DOHH2 (cell line): ENCODE measurements at regions not wholly inside any gene's neighbourhood (a gene's known extent, or its start where the extent isn't known, plus 50 kb on each side); places are given as distances from the start of the nearest gene placed in this dataset.

Source experiments
- H3F3A ChIP-seq: fragments of 200-600 bp; sonication (generic), shearing (Covaris generic); 2 replicates; pipeline ENCODE4 v1.6.0; 2016; ENCODE audit warnings: antibody characterized with exemption, mild to moderate bottlenecking; ENCODE audit not compliant: control insufficient read depth, insufficient read depth
- H3K27ac ChIP-seq: fragments of 200-600 bp; sonication (generic); 2 replicates; pipeline ENCODE4 v1.5.1; 2014; ENCODE audit warnings: low read depth, mild to moderate bottlenecking, low read length, moderate library complexity
- H3K27me3 ChIP-seq: fragments of 200-600 bp; sonication (generic); 2 replicates; pipeline ENCODE4 v1.6.1; 2014; ENCODE audit warnings: mild to moderate bottlenecking, low read length, mixed read lengths; ENCODE audit not compliant: control insufficient read depth
- H3K36me3 ChIP-seq: fragments of 200-600 bp; sonication (generic); 2 replicates; pipeline ENCODE4 v1.6.1; 2014; ENCODE audit warnings: mild to moderate bottlenecking, low read length, moderate library complexity, mixed read lengths; ENCODE audit not compliant: control insufficient read depth
- H3K4me1 ChIP-seq: fragments of 200-600 bp; sonication (generic); 2 replicates; pipeline ENCODE4 v1.6.1; 2014; ENCODE audit warnings: mild to moderate bottlenecking, low read length, mixed read lengths; ENCODE audit not compliant: control insufficient read depth
- H3K4me2 ChIP-seq: fragments of 200-600 bp; sonication (generic); 2 replicates; pipeline ENCODE4 v1.6.0; 2014; ENCODE audit warnings: mild to moderate bottlenecking, low read length, moderate library complexity
- H3K4me3 ChIP-seq: fragments of 200-600 bp; sonication (generic); 2 replicates; pipeline ENCODE4 v1.5.1; 2014; ENCODE audit warnings: mild to moderate bottlenecking, low read length, mixed read lengths
- H3K79me2 ChIP-seq: fragments of 200-600 bp; sonication (generic); 2 replicates; pipeline ENCODE4 v1.6.1; 2014; ENCODE audit warnings: mild to moderate bottlenecking, low read length, mixed read lengths; ENCODE audit not compliant: control insufficient read depth
- H3K9me2 ChIP-seq: fragments of 200-600 bp; sonication (generic); replicated peaks from 2 replicates; pipeline ENCODE4 v1.6.1; 2014; ENCODE audit warnings: mild to moderate bottlenecking, low read length, mixed read lengths; ENCODE audit not compliant: control insufficient read depth
- H3K9me3 ChIP-seq: fragments of 200-600 bp; sonication (generic); 2 replicates; pipeline ENCODE4 v1.6.1; 2014; ENCODE audit warnings: antibody characterized with exemption, low read length, mixed read lengths; ENCODE audit not compliant: control insufficient read depth, insufficient read depth
- H4K20me1 ChIP-seq: fragments of 200-600 bp; sonication (generic); 2 replicates; pipeline ENCODE4 v1.6.0; 2014; ENCODE audit warnings: low read depth, mild to moderate bottlenecking, antibody characterized with exemption, low read length, moderate library complexity; ENCODE audit not compliant: control insufficient read depth, insufficient read depth
- CTCF ChIP-seq: fragments of 200-600 bp; sonication (generic); IDR thresholded peaks from one replicate; pipeline ENCODE4 v1.5.1; 2014; ENCODE audit warnings: antibody characterized with exemption, mild to moderate bottlenecking, low read depth, low read length; ENCODE audit not compliant: poor library complexity, severe bottlenecking
- EZH2phosphoT487 ChIP-seq: fragments of 200-600 bp; sonication (generic); IDR thresholded peaks from 2 replicates; pipeline ENCODE4 v1.6.1; 2017; ENCODE audit warnings: borderline replicate concordance, mild to moderate bottlenecking, antibody characterized with exemption, low read length, moderate library complexity, mixed read lengths

GRCh38 chr15:81604713-81605112, 230.7 kb upstream of the TMC3 start:
- Histone ChIP-seq H3K36me3 (no peaks in the 10 kb centered on the region), H3K4me2 (no peak overlapping the region; the same call in 1 of the 2 replicates), H3K27ac (no peak overlapping the region), H3F3A (no peaks in the 10 kb centered on the region), H3K9me3 (peaks cover 12% of the 10 kb centered on the region; the same call in 1 of the 2 replicates), H3K9me2 (no peaks in the 10 kb centered on the region), H3K4me3 (no peak overlapping the region), H3K79me2 (no peaks in the 10 kb centered on the region), H4K20me1 (no peaks in the 10 kb centered on the region), H3K27me3 (no peaks in the 10 kb centered on the region), H3K4me1 (peaks cover 11% of the 10 kb centered on the region)
- no peak for TF ChIP-seq EZH2phosphoT487
- TF ChIP-seq CTCF = no peak

- peak overlapping the region; percentile 94 for H3K27ac ChIP-seq
- H4K20me1 ChIP-seq = no peaks in the 10 kb centered on the region
- H3K4me1 ChIP-seq = peaks cover 43% of the 10 kb centered on the region
- peaks cover 7% of the 10 kb centered on the region for H3F3A ChIP-seq
- no peaks in the 10 kb centered on the region for H3K9me2 ChIP-seq
- peaks cover 23% of the 10 kb centered on the region for H3K9me3 ChIP-seq
- peak overlapping the region; percentile 86 for H3K4me2 ChIP-seq
- H3K36me3 ChIP-seq = peaks cover 10% of the 10 kb centered on the region
- TF ChIP-seq CTCF (no peak), EZH2phosphoT487 (no peak)
- H3K79me2 ChIP-seq = no peaks in the 10 kb centered on the region
- no peaks in the 10 kb centered on the region for H3K27me3 ChIP-seq
- H3K4me3 ChIP-seq = peak overlapping the region; percentile 69
Measured at GRCh38 chr15:81596159-81596865, 222.3 kb upstream of the TMC3 start.

- H3K4me1 ChIP-seq = peaks cover 43% of the 10 kb centered on the region
- peak overlapping the region; percentile 69 for H3K4me3 ChIP-seq
Measured at GRCh38 chr15:81595752-81596151, 221.7 kb upstream of the TMC3 start.

More at GRCh38 chr15:81595752-81596151, 221.7 kb upstream of the TMC3 start:
- H3K4me2 ChIP-seq = peak overlapping the region; percentile 86
- H3K79me2 ChIP-seq = no peaks in the 10 kb centered on the region
- TF ChIP-seq CTCF = no peak
- no peak for TF ChIP-seq EZH2phosphoT487
- peaks cover 21% of the 10 kb centered on the region for H3K9me3 ChIP-seq
- H3K27ac ChIP-seq = peak overlapping the region; percentile 94
- H4K20me1 ChIP-seq = no peaks in the 10 kb centered on the region
- no peaks in the 10 kb centered on the region for H3K27me3 ChIP-seq
- peaks cover 7% of the 10 kb centered on the region for H3F3A ChIP-seq
- H3K9me2 ChIP-seq = no peaks in the 10 kb centered on the region
- peaks cover 10% of the 10 kb centered on the region for H3K36me3 ChIP-seq
